ENCODE measurements at regions not wholly inside any gene's neighbourhood (a gene's known extent, or its start where the extent isn't known, plus 50 kb on each side); places are given as distances from the start of the nearest gene placed in this dataset.

- Mint-ChIP-seq H3K36me3 (ENCODE audit: low read depth) (no peaks in the 10 kb centered on the region), H3K4me3 (no peak overlapping the region), H3K27ac (no peak overlapping the region), H3K9me3 (no peaks in the 10 kb centered on the region), H3K27me3 (ENCODE audit: low read depth) (no peaks in the 10 kb centered on the region), H3K4me1 (no peaks in the 10 kb centered on the region)
- TF ChIP-seq CTCF (IDR thresholded peaks at IDR 0.05; ENCODE audit: unreplicated experiment in 3 of 3), result no peak
Observed at GRCh38 chr16:80489173-80489572, 51.6 kb upstream of the DYNLRB2 start.

GRCh38 chr16:80488167-80488566 is 52.6 kb upstream of the DYNLRB2 start:
- H3K4me3 Mint-ChIP-seq, result no peak overlapping the region
- H3K4me1 Mint-ChIP-seq, result no peaks in the 10 kb centered on the region
- no peaks in the 10 kb centered on the region for H3K9me3 Mint-ChIP-seq
- no peaks in the 10 kb centered on the region for H3K36me3 Mint-ChIP-seq (ENCODE audit: low read depth)
- no peak overlapping the region for H3K27ac Mint-ChIP-seq
- no peak for TF ChIP-seq CTCF (IDR thresholded peaks at IDR 0.05; ENCODE audit: unreplicated experiment in 3 of 3)
- H3K27me3 Mint-ChIP-seq (ENCODE audit: low read depth), result no peaks in the 10 kb centered on the region

GRCh38 chr16:80480664-80481063 is 60.1 kb upstream of the DYNLRB2 start:
- peak overlapping the region; percentile 24 to 74 (median 32) for H3K27ac Mint-ChIP-seq
- peaks cover 8% of the 10 kb centered on the region for H3K27me3 Mint-ChIP-seq (ENCODE audit: low read depth)
- H3K4me3 Mint-ChIP-seq, result no peak overlapping the region
- TF ChIP-seq CTCF (IDR thresholded peaks at IDR 0.05; ENCODE audit: unreplicated experiment in 3 of 3), result no peak
- no peaks in the 10 kb centered on the region for H3K4me1 Mint-ChIP-seq
- H3K36me3 Mint-ChIP-seq (ENCODE audit: low read depth), result no peaks in the 10 kb centered on the region
- H3K9me3 Mint-ChIP-seq, result no peaks in the 10 kb centered on the region

- H3K9me3 Mint-ChIP-seq, result peaks cover 2% of the 10 kb centered on the region
- H3K27ac Mint-ChIP-seq, result no peak overlapping the region
- H3K36me3 Mint-ChIP-seq (ENCODE audit: low read depth), result no peaks in the 10 kb centered on the region
- no peak overlapping the region for H3K4me3 Mint-ChIP-seq
- H3K4me1 Mint-ChIP-seq, result no peaks in the 10 kb centered on the region
- H3K27me3 Mint-ChIP-seq (ENCODE audit: low read depth), result peaks cover 8% of the 10 kb centered on the region
- TF ChIP-seq CTCF (IDR thresholded peaks at IDR 0.05; ENCODE audit: unreplicated experiment in 3 of 3), result no peak
Observed at GRCh38 chr16:80477838-80478237, 63.0 kb upstream of the DYNLRB2 start.

GRCh38 chr16:80468029-80468428 is 72.8 kb upstream of the DYNLRB2 start:
- Mint-ChIP-seq H3K27me3 (ENCODE audit: low read depth) (peaks cover 11% of the 10 kb centered on the region), H3K36me3 (ENCODE audit: low read depth) (no peaks in the 10 kb centered on the region), H3K9me3 (peaks cover 5% of the 10 kb centered on the region), H3K4me3 (no peak overlapping the region), H3K4me1 (peaks cover 17% of the 10 kb centered on the region), H3K27ac (peak overlapping the region in 1 of 3 experiments; percentile 35)
- no peak for TF ChIP-seq CTCF (IDR thresholded peaks at IDR 0.05; ENCODE audit: unreplicated experiment in 3 of 3)

All from nephron (organoid).